GM10266 (cell line): ENCODE measurements at regions not wholly inside any gene's neighbourhood (a gene's known extent, or its start where the extent isn't known, plus 50 kb on each side); places are given as distances from the start of the nearest gene placed in this dataset.

ENCODE experiments used
- DNase-seq: peaks from one replicate; pipeline ENCODE4 v3.0.0; 2012; ENCODE audit errors: extremely low spot score
- CTCF ChIP-seq: IDR thresholded peaks from 2 replicates; pipeline ENCODE4 v1.5.1; 2012; ENCODE audit warnings: mild to moderate bottlenecking, low read depth; ENCODE audit not compliant: control insufficient read depth, insufficient read depth; ENCODE audit errors: missing control alignments

GRCh38 chr12:107454109-107454830 is 231.3 kb upstream of the PWP1 start:
- no peak for TF ChIP-seq CTCF
- DNase-seq: no peak

DNA sequence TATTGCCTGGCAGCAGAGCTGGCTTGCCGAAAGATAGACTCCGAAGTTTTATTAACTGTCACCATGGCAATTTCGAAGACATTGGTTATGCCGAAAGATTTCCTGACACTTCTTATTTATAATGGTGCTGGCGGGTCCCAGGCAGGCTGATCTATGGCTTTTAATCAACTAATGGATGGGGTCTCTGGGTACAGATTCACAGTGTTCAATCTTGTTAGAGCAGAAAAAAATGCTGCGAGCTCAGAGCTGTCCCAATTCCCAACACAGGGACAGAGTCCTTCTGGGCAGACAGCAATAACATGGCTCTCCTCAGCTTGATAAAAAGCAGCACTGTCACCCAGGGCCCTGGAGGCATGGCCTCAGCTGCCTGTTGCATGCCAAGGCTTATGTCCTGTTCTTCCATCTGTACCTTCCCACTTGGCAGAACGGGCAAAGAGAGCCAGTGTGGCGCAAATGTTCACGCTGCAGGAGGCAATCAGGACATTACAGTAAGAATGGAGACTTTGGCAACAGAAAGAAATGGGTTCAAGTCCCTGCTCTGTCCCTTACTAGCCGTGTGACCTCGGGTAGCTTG is 228.2 kb upstream of the PWP1 start:
- TF ChIP-seq CTCF: no peak
- no peak for DNase-seq

DNA sequence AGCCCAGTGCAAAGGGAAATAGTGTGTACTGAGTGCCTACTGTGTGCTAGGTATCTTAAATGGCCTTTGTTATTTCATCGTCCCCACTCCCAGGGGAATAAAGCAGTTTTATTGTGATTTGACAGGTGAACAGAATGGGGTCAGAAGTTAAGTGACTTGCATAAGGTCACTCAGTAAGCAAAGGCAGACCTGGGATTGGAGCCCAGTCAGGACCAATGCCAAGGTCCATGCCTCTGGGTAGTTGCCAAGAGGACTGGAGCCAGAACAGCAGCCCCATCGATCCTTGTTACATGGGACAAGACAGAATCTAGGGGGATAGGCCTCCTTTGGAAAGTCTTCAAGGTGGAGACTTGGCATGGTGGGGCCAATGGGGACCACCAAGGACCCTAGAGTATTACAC is 227.4 kb upstream of the PWP1 start:
- TF ChIP-seq CTCF: no peak
- no peak for DNase-seq

DNA sequence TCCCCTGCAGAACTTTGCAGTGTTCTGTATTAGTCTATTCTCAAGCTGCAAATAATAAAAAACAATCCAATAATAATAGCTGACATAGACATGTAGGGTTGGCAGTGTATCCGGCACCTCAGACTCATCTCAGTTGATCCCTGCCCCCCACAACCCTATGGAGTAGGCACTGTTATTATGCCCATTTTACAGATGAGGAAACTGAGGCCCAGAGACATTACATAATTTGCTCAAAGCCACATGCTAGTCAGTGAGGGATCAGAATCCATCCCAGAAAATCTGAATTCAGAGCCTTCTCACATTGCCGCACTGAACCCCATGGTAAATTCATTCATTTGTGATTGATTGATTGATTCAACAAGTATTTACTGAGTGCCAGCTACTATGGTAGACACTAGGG is 226.6 kb upstream of the PWP1 start:
- TF ChIP-seq CTCF: no peak
- no peak for DNase-seq

- no peak for DNase-seq
- TF ChIP-seq CTCF: no peak
Measured at GRCh38 chr12:107459641-107460040, 226.0 kb upstream of the PWP1 start.

DNA sequence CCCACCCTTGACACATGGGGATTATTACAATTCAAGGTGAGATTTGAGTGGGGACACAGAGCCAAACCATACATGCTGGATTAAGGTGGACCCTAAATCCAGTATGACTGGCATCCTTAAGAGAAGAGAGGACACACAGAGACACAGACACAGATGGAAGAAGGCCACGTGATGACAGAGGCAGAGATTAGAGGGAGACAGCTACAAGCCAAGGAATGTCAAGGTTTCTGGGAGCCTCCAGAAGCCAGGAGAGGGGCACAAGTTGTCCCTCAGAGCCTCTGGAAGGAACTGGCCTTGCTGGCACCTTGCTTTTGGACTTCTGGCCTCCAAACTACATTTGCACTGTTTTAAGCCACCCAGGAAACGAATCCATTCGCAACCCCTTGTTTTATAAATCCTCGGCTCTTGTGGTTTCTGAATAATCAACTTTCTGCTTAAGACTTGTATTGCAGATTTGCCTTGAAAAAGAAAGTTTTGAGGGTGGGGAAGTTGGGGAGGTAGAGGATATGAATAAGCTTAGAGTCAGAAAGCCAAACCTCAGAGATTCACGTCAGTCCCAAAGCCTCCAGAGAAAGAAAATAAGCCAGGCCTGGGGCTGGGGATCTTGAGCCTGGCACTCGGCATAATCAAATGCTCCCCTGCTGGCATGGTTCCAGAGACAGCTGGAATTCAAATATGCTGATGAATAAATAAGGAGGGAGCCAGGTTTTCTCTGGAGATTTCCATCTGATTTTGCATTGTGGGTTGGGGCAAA is 224.2 kb upstream of the PWP1 start:
- DNase-seq: no peak

More for the DNA sequence above, 224.2 kb upstream of the PWP1 start:
- TF ChIP-seq CTCF: no peak
